GM12874 (cell line): ENCODE measurements at regions not wholly inside any gene's neighbourhood (a gene's known extent, or its start where the extent isn't known, plus 50 kb on each side); places are given as distances from the start of the nearest gene placed in this dataset.

Experiments
- TF ChIP-seq, protein P1 (sequence below): IDR thresholded peaks from 2 replicates; pipeline ENCODE4 v1.5.1; 2011; ENCODE audit warnings: low read depth, mild to moderate bottlenecking, control low read depth, low read length, moderate library complexity; ENCODE audit not compliant: insufficient read depth

DNA sequence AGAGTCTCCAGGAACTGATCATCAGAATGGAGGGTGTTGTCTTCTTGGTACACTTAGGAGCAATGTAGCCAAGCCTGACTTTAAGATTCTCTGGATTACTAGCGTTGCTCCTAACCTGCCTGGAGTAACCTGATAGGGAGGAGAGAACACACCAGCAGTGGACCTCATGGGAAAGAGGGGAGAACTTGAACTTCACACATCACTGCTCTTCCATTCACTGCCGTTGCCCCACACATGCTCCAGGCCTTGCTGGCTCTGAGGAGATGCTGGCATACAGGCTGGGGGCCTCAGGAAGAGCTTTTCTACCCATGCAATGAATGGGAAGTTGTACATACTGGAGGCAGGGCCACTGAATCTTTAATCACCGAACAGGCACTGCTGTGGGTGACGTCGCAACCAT, 60.3 kb upstream of the ADAMTS16 start:
- TF ChIP-seq, protein P1, sequence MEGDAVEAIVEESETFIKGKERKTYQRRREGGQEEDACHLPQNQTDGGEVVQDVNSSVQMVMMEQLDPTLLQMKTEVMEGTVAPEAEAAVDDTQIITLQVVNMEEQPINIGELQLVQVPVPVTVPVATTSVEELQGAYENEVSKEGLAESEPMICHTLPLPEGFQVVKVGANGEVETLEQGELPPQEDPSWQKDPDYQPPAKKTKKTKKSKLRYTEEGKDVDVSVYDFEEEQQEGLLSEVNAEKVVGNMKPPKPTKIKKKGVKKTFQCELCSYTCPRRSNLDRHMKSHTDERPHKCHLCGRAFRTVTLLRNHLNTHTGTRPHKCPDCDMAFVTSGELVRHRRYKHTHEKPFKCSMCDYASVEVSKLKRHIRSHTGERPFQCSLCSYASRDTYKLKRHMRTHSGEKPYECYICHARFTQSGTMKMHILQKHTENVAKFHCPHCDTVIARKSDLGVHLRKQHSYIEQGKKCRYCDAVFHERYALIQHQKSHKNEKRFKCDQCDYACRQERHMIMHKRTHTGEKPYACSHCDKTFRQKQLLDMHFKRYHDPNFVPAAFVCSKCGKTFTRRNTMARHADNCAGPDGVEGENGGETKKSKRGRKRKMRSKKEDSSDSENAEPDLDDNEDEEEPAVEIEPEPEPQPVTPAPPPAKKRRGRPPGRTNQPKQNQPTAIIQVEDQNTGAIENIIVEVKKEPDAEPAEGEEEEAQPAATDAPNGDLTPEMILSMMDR, result no peak

DNA sequence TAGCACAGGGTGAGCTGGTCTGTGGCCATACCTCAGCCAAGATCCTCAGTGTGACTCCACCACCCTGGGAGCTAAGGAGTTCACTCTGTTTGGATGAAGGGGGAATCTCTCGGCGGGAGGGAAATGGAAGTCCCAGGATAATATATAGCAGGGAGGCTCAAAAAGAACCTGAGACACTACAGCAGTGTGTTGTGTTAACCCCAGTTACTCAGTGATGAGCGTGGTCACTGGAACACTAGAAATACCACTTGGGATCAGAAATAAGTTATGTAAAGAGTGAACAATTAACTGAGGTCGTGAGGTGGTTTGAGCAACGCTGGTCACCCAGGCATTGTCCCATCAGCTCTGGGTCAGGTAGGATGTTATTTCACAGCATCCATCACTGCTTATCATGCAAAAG, 59.3 kb upstream of the ADAMTS16 start:
- TF ChIP-seq, protein P1, result no peak

DNA sequence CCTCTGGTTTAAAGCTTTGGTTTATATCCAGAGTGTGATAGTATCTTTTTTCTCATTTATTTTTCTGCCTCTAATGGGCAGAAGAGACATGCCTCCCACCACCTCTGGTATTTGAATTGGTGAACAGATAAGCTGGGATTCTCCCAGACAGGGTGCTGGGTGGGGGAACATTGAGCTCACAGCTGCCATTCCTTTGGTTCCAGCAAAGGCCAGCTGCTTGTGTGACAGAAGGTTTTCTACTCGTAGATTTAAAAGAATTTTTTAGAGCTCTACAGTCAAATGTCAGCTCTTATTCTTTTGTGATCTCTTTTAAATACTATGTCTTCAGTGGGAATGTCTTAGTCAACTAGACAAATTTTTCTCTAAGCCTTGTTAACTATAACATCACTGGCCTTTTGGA, 54.7 kb upstream of the ADAMTS16 start:
- TF ChIP-seq, protein P1, result no peak

DNA sequence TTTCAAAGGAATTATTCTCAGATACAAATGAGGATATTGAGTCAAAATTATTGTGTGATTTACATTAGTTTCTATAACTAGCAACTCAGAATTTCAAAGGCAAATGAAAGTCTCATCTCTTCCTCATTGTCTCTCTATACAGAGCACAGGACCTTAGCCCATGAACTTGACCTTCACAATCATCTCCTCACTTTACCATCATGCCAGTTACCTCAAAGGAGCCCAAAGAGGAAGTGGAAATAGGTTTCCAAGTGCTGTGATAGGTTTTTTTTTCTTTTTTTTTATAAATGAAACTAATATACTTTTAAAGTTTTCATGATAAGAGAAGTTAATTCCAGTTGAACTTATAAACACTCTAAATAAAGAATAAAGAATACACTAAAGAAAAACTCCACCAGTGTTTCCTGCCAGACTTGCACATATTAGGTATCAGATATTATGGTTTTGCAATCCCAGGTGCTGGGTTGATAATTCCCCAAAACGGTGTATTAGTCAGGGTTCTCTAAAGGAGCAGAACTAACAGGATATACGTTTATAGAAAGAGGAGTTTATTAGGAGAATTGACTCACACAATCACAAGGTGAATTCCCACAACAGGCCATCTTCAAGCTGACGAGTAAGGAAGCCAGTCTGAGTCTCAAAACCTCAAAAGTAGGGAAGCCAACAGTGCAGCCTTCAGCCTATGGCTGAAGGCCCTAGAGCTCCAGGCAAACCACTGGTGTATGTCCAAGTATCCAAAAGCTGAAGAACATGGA, 50.1 kb upstream of the ADAMTS16 start:
- TF ChIP-seq, protein P1, result no peak
